ENCODE measurements at regions not wholly inside any gene's neighbourhood (a gene's known extent, or its start where the extent isn't known, plus 50 kb on each side); places are given as distances from the start of the nearest gene placed in this dataset.

DNA sequence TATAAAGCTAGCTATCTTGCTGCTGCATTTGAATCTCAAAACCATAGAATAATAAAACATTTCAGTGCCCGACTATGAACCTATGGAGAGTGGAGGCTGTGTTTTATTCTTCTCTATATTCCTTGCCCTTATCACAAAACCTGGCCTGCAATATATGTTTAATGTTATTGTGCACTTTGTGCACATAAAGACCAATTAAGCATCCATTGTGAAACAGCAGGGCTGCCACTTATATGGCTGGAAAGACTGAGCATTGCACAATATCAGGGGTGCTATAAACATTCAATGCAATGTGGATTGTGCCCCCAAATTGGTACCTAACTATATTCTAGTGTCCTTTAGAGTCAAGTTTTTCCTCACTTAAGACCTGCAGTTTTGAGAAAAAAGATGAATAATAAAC lies 83.2 kb downstream of the RDH14 start (continued):
- TF ChIP-seq NR2C1 (IDR thresholded peaks at IDR 0.05) (no peak), NFYA (IDR thresholded peaks at IDR 0.05; ENCODE audit: borderline replicate concordance, low read depth, low read length) (no peak), MYC (IDR thresholded peaks at IDR 0.05; ENCODE audit: insufficient read depth, insufficient read length, insufficient replicate concordance, low read length, severe bottlenecking) (no peak), CBX3 (IDR thresholded peaks at IDR 0.05; ENCODE audit: borderline replicate concordance, low read depth) (no peak), SP1 (IDR thresholded peaks at IDR 0.05; ENCODE audit: low read depth, low read length) (no peak), ATF7 (IDR thresholded peaks at IDR 0.05; ENCODE audit: low read depth) (no peak)
- TF ChIP-seq, protein P1, sequence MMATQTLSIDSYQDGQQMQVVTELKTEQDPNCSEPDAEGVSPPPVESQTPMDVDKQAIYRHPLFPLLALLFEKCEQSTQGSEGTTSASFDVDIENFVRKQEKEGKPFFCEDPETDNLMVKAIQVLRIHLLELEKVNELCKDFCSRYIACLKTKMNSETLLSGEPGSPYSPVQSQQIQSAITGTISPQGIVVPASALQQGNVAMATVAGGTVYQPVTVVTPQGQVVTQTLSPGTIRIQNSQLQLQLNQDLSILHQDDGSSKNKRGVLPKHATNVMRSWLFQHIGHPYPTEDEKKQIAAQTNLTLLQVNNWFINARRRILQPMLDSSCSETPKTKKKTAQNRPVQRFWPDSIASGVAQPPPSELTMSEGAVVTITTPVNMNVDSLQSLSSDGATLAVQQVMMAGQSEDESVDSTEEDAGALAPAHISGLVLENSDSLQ (IDR thresholded peaks at IDR 0.05) = no peak
- TF ChIP-seq, protein P2, sequence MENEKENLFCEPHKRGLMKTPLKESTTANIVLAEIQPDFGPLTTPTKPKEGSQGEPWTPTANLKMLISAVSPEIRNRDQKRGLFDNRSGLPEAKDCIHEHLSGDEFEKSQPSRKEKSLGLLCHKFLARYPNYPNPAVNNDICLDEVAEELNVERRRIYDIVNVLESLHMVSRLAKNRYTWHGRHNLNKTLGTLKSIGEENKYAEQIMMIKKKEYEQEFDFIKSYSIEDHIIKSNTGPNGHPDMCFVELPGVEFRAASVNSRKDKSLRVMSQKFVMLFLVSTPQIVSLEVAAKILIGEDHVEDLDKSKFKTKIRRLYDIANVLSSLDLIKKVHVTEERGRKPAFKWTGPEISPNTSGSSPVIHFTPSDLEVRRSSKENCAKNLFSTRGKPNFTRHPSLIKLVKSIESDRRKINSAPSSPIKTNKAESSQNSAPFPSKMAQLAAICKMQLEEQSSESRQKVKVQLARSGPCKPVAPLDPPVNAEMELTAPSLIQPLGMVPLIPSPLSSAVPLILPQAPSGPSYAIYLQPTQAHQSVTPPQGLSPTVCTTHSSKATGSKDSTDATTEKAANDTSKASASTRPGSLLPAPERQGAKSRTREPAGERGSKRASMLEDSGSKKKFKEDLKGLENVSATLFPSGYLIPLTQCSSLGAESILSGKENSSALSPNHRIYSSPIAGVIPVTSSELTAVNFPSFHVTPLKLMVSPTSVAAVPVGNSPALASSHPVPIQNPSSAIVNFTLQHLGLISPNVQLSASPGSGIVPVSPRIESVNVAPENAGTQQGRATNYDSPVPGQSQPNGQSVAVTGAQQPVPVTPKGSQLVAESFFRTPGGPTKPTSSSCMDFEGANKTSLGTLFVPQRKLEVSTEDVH (IDR thresholded peaks at IDR 0.05; ENCODE audit: low read depth, partially characterized antibody) = no peak
- TF ChIP-seq, protein P3, sequence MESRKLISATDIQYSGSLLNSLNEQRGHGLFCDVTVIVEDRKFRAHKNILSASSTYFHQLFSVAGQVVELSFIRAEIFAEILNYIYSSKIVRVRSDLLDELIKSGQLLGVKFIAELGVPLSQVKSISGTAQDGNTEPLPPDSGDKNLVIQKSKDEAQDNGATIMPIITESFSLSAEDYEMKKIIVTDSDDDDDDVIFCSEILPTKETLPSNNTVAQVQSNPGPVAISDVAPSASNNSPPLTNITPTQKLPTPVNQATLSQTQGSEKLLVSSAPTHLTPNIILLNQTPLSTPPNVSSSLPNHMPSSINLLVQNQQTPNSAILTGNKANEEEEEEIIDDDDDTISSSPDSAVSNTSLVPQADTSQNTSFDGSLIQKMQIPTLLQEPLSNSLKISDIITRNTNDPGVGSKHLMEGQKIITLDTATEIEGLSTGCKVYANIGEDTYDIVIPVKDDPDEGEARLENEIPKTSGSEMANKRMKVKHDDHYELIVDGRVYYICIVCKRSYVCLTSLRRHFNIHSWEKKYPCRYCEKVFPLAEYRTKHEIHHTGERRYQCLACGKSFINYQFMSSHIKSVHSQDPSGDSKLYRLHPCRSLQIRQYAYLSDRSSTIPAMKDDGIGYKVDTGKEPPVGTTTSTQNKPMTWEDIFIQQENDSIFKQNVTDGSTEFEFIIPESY (IDR thresholded peaks at IDR 0.05) = no peak
- TF ChIP-seq, protein P4, sequence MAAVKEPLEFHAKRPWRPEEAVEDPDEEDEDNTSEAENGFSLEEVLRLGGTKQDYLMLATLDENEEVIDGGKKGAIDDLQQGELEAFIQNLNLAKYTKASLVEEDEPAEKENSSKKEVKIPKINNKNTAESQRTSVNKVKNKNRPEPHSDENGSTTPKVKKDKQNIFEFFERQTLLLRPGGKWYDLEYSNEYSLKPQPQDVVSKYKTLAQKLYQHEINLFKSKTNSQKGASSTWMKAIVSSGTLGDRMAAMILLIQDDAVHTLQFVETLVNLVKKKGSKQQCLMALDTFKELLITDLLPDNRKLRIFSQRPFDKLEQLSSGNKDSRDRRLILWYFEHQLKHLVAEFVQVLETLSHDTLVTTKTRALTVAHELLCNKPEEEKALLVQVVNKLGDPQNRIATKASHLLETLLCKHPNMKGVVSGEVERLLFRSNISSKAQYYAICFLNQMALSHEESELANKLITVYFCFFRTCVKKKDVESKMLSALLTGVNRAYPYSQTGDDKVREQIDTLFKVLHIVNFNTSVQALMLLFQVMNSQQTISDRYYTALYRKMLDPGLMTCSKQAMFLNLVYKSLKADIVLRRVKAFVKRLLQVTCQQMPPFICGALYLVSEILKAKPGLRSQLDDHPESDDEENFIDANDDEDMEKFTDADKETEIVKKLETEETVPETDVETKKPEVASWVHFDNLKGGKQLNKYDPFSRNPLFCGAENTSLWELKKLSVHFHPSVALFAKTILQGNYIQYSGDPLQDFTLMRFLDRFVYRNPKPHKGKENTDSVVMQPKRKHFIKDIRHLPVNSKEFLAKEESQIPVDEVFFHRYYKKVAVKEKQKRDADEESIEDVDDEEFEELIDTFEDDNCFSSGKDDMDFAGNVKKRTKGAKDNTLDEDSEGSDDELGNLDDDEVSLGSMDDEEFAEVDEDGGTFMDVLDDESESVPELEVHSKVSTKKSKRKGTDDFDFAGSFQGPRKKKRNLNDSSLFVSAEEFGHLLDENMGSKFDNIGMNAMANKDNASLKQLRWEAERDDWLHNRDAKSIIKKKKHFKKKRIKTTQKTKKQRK (IDR thresholded peaks at IDR 0.05; ENCODE audit: low read depth, low read length) = no peak
- TF ChIP-seq, protein P5, sequence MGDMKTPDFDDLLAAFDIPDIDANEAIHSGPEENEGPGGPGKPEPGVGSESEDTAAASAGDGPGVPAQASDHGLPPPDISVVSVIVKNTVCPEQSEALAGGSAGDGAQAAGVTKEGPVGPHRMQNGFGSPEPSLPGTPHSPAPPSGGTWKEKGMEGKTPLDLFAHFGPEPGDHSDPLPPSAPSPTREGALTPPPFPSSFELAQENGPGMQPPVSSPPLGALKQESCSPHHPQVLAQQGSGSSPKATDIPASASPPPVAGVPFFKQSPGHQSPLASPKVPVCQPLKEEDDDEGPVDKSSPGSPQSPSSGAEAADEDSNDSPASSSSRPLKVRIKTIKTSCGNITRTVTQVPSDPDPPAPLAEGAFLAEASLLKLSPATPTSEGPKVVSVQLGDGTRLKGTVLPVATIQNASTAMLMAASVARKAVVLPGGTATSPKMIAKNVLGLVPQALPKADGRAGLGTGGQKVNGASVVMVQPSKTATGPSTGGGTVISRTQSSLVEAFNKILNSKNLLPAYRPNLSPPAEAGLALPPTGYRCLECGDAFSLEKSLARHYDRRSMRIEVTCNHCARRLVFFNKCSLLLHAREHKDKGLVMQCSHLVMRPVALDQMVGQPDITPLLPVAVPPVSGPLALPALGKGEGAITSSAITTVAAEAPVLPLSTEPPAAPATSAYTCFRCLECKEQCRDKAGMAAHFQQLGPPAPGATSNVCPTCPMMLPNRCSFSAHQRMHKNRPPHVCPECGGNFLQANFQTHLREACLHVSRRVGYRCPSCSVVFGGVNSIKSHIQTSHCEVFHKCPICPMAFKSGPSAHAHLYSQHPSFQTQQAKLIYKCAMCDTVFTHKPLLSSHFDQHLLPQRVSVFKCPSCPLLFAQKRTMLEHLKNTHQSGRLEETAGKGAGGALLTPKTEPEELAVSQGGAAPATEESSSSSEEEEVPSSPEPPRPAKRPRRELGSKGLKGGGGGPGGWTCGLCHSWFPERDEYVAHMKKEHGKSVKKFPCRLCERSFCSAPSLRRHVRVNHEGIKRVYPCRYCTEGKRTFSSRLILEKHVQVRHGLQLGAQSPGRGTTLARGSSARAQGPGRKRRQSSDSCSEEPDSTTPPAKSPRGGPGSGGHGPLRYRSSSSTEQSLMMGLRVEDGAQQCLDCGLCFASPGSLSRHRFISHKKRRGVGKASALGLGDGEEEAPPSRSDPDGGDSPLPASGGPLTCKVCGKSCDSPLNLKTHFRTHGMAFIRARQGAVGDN (IDR thresholded peaks at IDR 0.05) = no peak
